IMR-90 (cell line): ENCODE measurements at regions not wholly inside any gene's neighbourhood (a gene's known extent, or its start where the extent isn't known, plus 50 kb on each side); places are given as distances from the start of the nearest gene placed in this dataset.

Source experiments
- ATAC-seq: fragments of 200-7000 bp; cut with Tn5 transposase; 2 replicates; pipeline ENCODE4 v1.9.1; 2020; ENCODE audit warnings: low read depth, mild to moderate bottlenecking, moderate library complexity
- BruUV-seq: library from RNA; stranded (reverse); fragments of 400-500 nt; replicated peaks from 2 replicates; lab custom pipeline; 2021; lab: Mats Ljungman, UMichigan
- CTCF ChIA-PET: fragments of 300-600 bp; formaldehyde crosslinking; extraction: SDS; loops from one replicate; lab custom pipeline; 2021; ENCODE audit warnings: antibody characterized with exemption; lab: Yijun Ruan, JAX
- POLR2A ChIA-PET: fragments of 300-600 bp; sonication (Branson Sonifier 250); formaldehyde crosslinking; loops from one replicate; lab custom pipeline; 2022; ENCODE audit warnings: antibody characterized with exemption; ENCODE audit not compliant: unreplicated experiment; lab: Charles Lee
- DNase-seq: peaks from one replicate; pipeline ENCODE4 v3.0.0; 2013
- H2AFZ ChIP-seq: replicated peaks from 2 replicates; pipeline ENCODE3; 2013; ENCODE audit warnings: low read length, mild to moderate bottlenecking; ENCODE audit not compliant: poor library complexity
- H2AK5ac ChIP-seq: 2 replicates; pipeline ENCODE4 v1.6.1; 2013; ENCODE audit warnings: low read depth, low read length, inconsistent platforms
- H2AK9ac ChIP-seq: replicated peaks from 2 replicates; pipeline ENCODE3; 2013; ENCODE audit warnings: mild to moderate bottlenecking, low read depth, low read length, moderate library complexity; ENCODE audit not compliant: poor library complexity
- H2BK120ac ChIP-seq: 2 replicates; pipeline ENCODE4 v1.6.1; 2013; ENCODE audit warnings: low read depth, low read length, inconsistent platforms
- H2BK15ac ChIP-seq: 3 replicates; pipeline ENCODE4 v1.6.1; 2013; ENCODE audit warnings: low read depth, low read length, inconsistent platforms
- H2BK20ac ChIP-seq: 2 replicates; pipeline ENCODE4 v1.6.1; 2013; ENCODE audit warnings: low read depth, mild to moderate bottlenecking, inconsistent platforms, low read length, moderate library complexity
- H2BK5ac ChIP-seq: 2 replicates; pipeline ENCODE4 v1.6.1; 2013; ENCODE audit warnings: mild to moderate bottlenecking, low read depth, low read length, inconsistent platforms; ENCODE audit not compliant: poor library complexity, severe bottlenecking
- H3K14ac ChIP-seq: replicated peaks from 2 replicates; pipeline ENCODE4 v1.6.1; 2013; ENCODE audit warnings: low read depth, low read length, inconsistent platforms
- H3K18ac ChIP-seq: 2 replicates; pipeline ENCODE4 v1.6.1; 2013; ENCODE audit warnings: low read depth, low read length, control low read depth
- H3K23ac ChIP-seq: 2 replicates; pipeline ENCODE4 v1.6.1; 2013; ENCODE audit warnings: low read depth, low read length, inconsistent platforms
- H3K27ac ChIP-seq: 2 replicates; pipeline ENCODE4 v1.5.1; 2013; ENCODE audit warnings: mild to moderate bottlenecking, control low read depth, low read length; ENCODE audit not compliant: insufficient read depth
- H3K27me3 ChIP-seq: 2 replicates; pipeline ENCODE4 v1.6.1; 2013; ENCODE audit warnings: low read length; ENCODE audit not compliant: control insufficient read depth, insufficient read depth
- H3K36me3 ChIP-seq: 2 replicates; pipeline ENCODE4 v1.6.1; 2013; ENCODE audit warnings: low read length, mixed read lengths; ENCODE audit not compliant: control insufficient read depth, insufficient read depth
- H3K4ac ChIP-seq: 2 replicates; pipeline ENCODE4 v1.6.1; 2013; ENCODE audit warnings: low read depth, low read length, inconsistent platforms
- H3K4me1 ChIP-seq: 2 replicates; pipeline ENCODE4 v1.6.1; 2013; ENCODE audit warnings: low read length, mixed read lengths; ENCODE audit not compliant: control insufficient read depth, insufficient read depth
- H3K4me2 ChIP-seq: 2 replicates; pipeline ENCODE4 v1.6.1; 2013; ENCODE audit warnings: low read depth, mild to moderate bottlenecking, control low read depth, low read length, moderate library complexity
- H3K4me3 ChIP-seq: 2 replicates; pipeline ENCODE4 v1.5.1; 2013; ENCODE audit warnings: low read depth, mild to moderate bottlenecking, control low read depth, low read length, moderate library complexity; ENCODE audit not compliant: insufficient read depth
- H3K56ac ChIP-seq: 2 replicates; pipeline ENCODE4 v1.6.1; 2013; ENCODE audit warnings: low read length, inconsistent platforms; ENCODE audit not compliant: insufficient read depth; ENCODE audit errors: extremely low read depth
- H3K79me1 ChIP-seq, 2 experiments: 2 replicates each; pipeline ENCODE4 v1.6.1; 2013; ENCODE audit warnings: low read length in 2 of 2, inconsistent platforms in 1 of 2, low read depth in 1 of 2
- H3K9ac ChIP-seq: 2 replicates; pipeline ENCODE4 v1.6.1; 2013; ENCODE audit warnings: low read depth, low read length, control low read depth
- H3K9me1 ChIP-seq: 2 replicates; pipeline ENCODE4 v1.6.1; 2013; ENCODE audit warnings: low read length, inconsistent platforms; ENCODE audit not compliant: insufficient read depth
- H3K9me3 ChIP-seq: 2 replicates; pipeline ENCODE4 v1.6.1; 2013; ENCODE audit warnings: low read length; ENCODE audit not compliant: control insufficient read depth, insufficient read depth
- H4K20me1 ChIP-seq: 2 replicates; pipeline ENCODE4 v1.6.1; 2013; ENCODE audit warnings: low read length, inconsistent platforms; ENCODE audit not compliant: insufficient read depth
- H4K5ac ChIP-seq: 2 replicates; pipeline ENCODE4 v1.6.1; 2013; ENCODE audit warnings: mild to moderate bottlenecking, low read depth, low read length, control low read depth
- H4K8ac ChIP-seq, 2 experiments: 2 replicates each; pipeline ENCODE4 v1.6.1; 2013; ENCODE audit warnings: low read depth in 2 of 2, low read length in 2 of 2, control low read depth in 1 of 2, inconsistent platforms in 1 of 2
- H4K91ac ChIP-seq: 2 replicates; pipeline ENCODE4 v1.6.1; 2013; ENCODE audit warnings: low read depth, low read length, inconsistent platforms; ENCODE audit not compliant: insufficient read depth
- CHD1 ChIP-seq: IDR thresholded peaks from 2 replicates; pipeline ENCODE4 v1.6.1; 2012; ENCODE audit warnings: low read depth, low read length, improper control_type of control experiment
- CTCF ChIP-seq: conservative IDR thresholded peaks from 2 replicates; pipeline ENCODE4 v1.5.1; 2012; ENCODE audit warnings: mild to moderate bottlenecking, low read depth, low read length, improper control_type of control experiment
- ELK1 ChIP-seq: fragments of 150-350 bp; IDR thresholded peaks from 2 replicates; pipeline ENCODE4 v1.6.1; 2016; ENCODE audit warnings: low read depth, mild to moderate bottlenecking, low read length, moderate library complexity, borderline replicate concordance
- MAFK ChIP-seq: IDR thresholded peaks from 2 replicates; pipeline ENCODE4 v1.6.1; 2012; ENCODE audit warnings: low read depth, low read length, improper control_type of control experiment
- RAD21 ChIP-seq: IDR thresholded peaks from 2 replicates; pipeline ENCODE4 v1.6.1; 2012; ENCODE audit warnings: low read length, improper control_type of control experiment
- WGBS, 2 experiments: methylation state at CpG; one replicate each; pipeline versions ENCODE4 v1.1.5 to v1.1.7; 2013; ENCODE audit warnings: missing lambda C conversion rate in 2 of 2; ENCODE audit not compliant: insufficient read length in 1 of 2; ENCODE audit errors: extremely low coverage in 2 of 2; 5-methylcytosine and 5-hydroxymethylcytosine counted together
- dilution Hi-C: fragments of 300-500 bp; cut with HindIII; formaldehyde crosslinking; loops from one replicate; pipeline ENCODE4 v1.14.3; 2018; ENCODE audit warnings: low sequenced_read_pairs; ENCODE audit not compliant: unreplicated experiment
- in situ Hi-C: fragments of 300-500 bp; cut with MboI; formaldehyde crosslinking; loops from 3 replicates; pipeline ENCODE4 v1.14.3; 2019; ENCODE audit warnings: low sequenced_read_pairs, inconsistent platforms, mixed read lengths
- intact Hi-C: fragments of 100-400 bp; cut with micrococcal nuclease; formaldehyde crosslinking; loops from 2 replicates; pipeline ENCODE4 v1.10.0; 2022

GRCh38 chr2:204114295-204115136 is 178.0 kb downstream of the ICOS start:
- in situ Hi-C loops (no loop called here), intact Hi-C loops (no loop called here), dilution Hi-C loops (no loop called here)
- Histone ChIP-seq H2BK20ac (no peak overlapping the region), H4K91ac (no peak overlapping the region), H3K9ac (no peak overlapping the region), H3K56ac (no peak overlapping the region), H3K14ac (no peak overlapping the region), H3K18ac (no peak overlapping the region), H4K5ac (no peak overlapping the region), H3K9me3 (no peaks in the 10 kb centered on the region), H3K36me3 (no peaks in the 10 kb centered on the region), H3K9me1 (no peaks in the 10 kb centered on the region), H2BK120ac (no peak overlapping the region), H4K8ac (no peak overlapping the region), H3K79me1 (no peaks in the 10 kb centered on the region), H3K27ac (no peak overlapping the region), H2AK5ac (no peak overlapping the region), H3K4ac (no peak overlapping the region), H4K20me1 (no peaks in the 10 kb centered on the region), H3K23ac (no peak overlapping the region), H2BK15ac (no peak overlapping the region), H3K4me3 (no peak overlapping the region), H2BK5ac (no peak overlapping the region), H3K4me1 (no peaks in the 10 kb centered on the region), H3K27me3 (peaks cover 25% of the 10 kb centered on the region), H2AFZ (no peak overlapping the region), H3K4me2 (no peak overlapping the region), H2AK9ac (no peak overlapping the region)
- ATAC-seq = no peak
- BruUV-seq = no TSS peak
- 40% methylated on average over 2 of the region's 11 CpGs; no CpG with 5 or more reads in 1 of the 2 experiments for WGBS, 2 experiments
- no peak for DNase-seq
- CTCF ChIA-PET = no interaction called here
- POLR2A ChIA-PET = no interaction called here
- TF ChIP-seq RAD21 (no peak), CTCF (no peak), ELK1 (no peak), MAFK (no peak), CHD1 (no peak)
